GM11168 (cell line): ENCODE measurements at regions not wholly inside any gene's neighbourhood (a gene's known extent, or its start where the extent isn't known, plus 50 kb on each side); places are given as distances from the start of the nearest gene placed in this dataset.

Source experiments
- in situ Hi-C: fragments of 300-500 bp; cut with MboI; formaldehyde crosslinking; loops from one replicate; pipeline ENCODE4 v1.12.0; 2022; ENCODE audit warnings: low sequenced_read_pairs; ENCODE audit not compliant: unreplicated experiment

- in situ Hi-C loops: no loop called here
Observed at GRCh38 chr13:64924401-64924800, 2305.7 kb downstream of the PCDH9 start.

DNA sequence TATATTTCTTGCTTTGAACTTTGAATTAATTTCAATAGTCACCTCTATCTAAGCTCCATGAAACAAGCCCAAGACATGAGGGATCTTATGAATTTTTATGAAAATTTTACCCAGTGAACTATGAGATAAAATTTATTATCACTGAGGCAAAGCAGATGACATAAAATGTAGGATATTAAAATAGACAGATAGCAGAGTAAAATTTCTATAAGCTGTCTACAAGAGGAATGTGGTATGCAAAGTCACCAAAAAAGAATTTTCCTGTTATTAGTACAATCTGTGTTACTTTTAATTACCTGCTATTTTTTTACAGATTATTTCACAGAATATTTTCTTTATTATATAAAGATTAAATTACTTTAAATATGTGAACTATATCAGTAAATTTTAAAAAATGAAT lies 2312.6 kb downstream of the PCDH9 start:
- in situ Hi-C loops: no loop called here

DNA sequence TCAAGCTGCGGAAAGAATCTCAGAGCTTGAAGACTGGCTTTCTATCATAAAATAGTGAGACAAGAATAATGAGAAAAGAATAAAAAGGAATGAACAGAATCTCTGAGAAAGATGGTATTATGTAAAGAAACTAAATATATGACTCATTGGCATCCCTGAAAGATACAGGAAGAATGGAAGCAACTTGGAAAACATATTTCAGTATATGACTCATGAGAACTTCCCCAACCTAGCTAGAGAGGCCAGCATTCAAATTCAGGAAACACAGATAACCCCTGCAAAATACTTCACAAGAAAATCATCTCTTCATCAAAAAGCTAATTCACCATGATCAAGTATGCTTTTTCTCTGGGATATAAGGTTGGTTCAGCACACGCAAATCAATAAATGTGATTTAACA lies 2318.0 kb downstream of the PCDH9 start:
- in situ Hi-C loops: no loop called here

DNA sequence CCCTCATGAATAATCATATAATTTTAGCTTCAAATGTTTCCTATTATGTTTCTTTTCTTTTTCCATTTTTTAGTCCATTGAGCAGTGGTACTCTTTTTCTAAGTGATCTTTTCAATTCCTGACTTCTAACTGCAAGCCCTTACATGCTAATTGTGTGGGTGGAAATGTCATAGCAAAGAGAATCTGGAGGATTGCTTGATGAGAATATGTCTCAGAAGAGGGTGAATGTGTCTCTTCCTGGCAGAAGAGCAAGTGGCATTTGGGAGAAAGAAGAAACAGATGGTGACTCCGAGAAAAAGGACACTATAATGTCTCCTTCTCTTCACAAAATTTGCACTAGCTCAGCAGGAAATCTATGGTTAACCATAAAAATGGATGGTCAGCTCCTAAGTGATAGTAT lies 2320.0 kb downstream of the PCDH9 start:
- in situ Hi-C loops: no loop called here

DNA sequence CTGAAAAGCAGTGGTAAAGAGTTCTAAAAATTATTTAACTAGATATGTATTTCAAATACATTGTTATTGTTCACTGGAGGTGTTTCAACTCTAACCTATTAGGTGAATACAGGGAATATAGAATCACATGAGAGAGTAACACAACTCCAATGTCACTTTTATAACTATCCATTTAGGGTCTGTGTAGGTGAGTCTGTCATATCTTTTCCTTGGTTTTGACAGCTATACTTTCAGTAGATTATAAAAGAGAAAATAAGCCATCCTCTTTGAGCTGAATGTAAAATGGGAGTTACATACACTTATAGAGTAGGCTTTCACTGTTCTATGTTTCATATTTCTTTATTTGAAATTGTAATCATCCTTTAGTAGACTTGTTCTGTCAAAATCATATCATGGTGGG lies 2321.0 kb downstream of the PCDH9 start:
- in situ Hi-C loops: no loop called here

GRCh38 chr13:64900039-64900438 lies 2330.1 kb downstream of the PCDH9 start:
- in situ Hi-C loops: no loop called here

- in situ Hi-C loops: no loop called here
Observed at GRCh38 chr13:64884976-64885375, 2345.2 kb downstream of the PCDH9 start.

GRCh38 chr13:64877176-64877575 lies 2353.0 kb downstream of the PCDH9 start:
- in situ Hi-C loops: no loop called here

GRCh38 chr13:64871742-64872141 lies 2358.4 kb downstream of the PCDH9 start:
- in situ Hi-C loops: no loop called here

DNA sequence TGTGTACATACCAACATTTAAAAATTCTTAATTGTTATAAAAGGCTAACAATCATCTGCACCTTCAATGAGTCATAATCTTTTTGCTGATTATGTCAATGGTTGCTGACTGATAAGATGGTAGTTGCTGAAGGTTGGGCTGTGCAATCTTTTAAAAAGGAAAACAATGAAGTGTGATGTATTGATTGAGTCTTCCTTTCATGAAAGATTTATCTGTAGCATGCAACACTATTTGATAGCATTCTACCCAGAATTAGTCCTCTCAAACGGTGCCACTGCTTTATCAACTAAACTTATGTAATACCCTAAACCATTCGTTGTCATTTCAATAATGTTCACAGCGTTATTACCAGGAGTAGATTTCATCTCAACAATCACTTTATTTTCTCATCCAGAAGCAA lies 2360.6 kb downstream of the PCDH9 start:
- in situ Hi-C loops: no loop called here

- in situ Hi-C loops: no loop called here
Observed at GRCh38 chr13:64867856-64868255, 2362.3 kb downstream of the PCDH9 start.

- in situ Hi-C loops: no loop called here
Observed at GRCh38 chr13:64866331-64866730, 2363.8 kb downstream of the PCDH9 start.

DNA sequence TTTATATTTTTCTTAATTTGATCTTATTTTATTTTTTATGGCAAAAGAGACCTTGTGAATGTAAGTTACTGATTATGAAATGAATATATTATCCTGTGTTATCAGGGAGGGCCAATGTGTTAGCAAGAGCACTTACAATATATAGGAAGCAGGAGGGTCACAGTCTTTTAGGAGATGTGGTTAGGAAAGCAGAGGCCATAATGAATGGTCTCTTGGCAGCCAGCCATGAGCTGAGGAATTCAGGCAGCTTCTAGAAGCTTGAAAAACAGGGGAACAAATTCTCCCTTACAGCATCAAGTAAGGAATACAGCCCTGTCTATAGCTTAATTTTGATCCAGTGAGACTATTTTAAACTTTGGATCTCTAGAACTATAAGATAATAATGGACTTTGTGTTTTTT lies 2374.6 kb downstream of the PCDH9 start:
- in situ Hi-C loops: no loop called here

- in situ Hi-C loops: no loop called here
Observed at GRCh38 chr13:64850017-64850416, 2380.1 kb downstream of the PCDH9 start.

DNA sequence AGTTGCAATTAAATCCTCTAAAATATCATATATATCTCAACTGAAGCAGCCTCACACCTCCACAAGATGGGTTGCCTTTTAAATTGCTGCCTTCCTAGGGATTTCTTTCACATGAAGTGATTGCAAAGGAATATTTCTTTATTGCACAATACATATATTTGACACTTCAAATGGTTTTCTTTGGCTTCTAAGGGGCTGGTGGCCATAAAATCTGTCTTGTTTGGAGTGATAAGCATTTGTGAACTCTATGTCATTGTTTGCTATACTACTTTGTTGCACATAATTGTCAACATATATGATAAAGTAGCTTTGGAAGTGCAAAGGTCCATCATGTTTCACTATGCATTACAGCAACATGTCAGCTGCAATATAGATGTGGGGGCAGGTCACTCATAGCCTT lies 2380.9 kb downstream of the PCDH9 start:
- in situ Hi-C loops: no loop called here

- in situ Hi-C loops: no loop called here
Observed at GRCh38 chr13:64847767-64848166, 2382.4 kb downstream of the PCDH9 start.

- in situ Hi-C loops: no loop called here
Observed at GRCh38 chr13:64845110-64845509, 2385.0 kb downstream of the PCDH9 start.

DNA sequence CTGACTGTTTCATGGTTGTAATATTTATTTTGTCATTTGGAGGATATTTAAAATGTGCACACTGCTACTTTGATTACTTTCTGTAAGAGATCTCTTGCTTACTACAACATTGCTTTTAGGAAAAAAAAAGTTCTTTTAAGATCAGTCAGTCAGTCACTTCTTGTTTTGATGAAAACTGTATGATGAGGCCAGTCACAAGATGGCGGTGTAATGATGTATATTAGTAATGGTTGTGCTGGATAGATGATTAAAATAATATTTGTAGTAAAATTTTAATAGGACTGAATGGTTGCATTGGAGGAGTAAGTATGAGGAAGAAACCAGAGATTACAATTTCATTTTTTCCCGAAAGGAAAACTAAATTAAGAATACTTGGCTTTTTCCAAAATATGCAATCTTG lies 2411.1 kb downstream of the PCDH9 start:
- in situ Hi-C loops: no loop called here

DNA sequence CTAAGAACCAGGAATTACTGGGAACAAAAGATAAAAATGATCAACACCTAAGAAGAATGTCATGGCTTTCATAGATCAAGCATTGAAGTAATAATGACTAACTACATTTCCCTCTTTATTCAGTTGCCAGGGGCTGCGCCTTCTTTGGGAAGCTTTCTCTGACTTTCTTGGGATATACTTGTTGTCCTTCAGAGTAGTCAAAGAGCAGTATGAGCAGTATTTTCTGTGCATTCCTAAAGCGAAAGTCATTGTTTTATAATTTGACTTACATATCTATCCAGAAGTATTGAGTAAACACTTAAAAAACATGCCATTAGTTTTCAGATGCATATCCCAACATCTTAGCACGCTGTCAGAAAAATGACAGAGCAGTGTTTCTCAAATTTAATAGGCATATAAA lies 2412.4 kb downstream of the PCDH9 start:
- in situ Hi-C loops: no loop called here

DNA sequence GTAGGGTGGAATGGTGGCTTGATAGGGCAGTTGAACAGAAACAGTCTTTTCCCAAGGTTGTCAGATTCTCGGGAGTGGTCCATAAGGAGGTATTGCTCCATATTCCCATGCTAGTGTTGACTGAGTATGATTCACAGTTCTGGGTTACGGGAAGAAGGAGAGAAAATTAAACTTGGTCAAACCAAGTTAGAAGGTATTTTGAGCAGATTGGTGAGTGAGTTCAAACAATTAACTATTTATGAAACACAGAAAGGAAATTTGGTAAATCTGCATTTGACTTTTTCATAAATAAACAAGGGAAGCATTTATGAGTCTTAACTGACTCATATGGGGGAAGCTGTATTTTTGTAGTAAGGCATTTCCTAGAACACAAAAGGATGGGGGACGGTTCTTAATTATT lies 2419.4 kb downstream of the PCDH9 start:
- in situ Hi-C loops: no loop called here

GRCh38 chr13:64808704-64809103 lies 2421.4 kb downstream of the PCDH9 start:
- in situ Hi-C loops: no loop called here

- in situ Hi-C loops: no loop called here
Observed at GRCh38 chr13:64801768-64802167, 2428.4 kb downstream of the PCDH9 start.

- in situ Hi-C loops: no loop called here
Observed at GRCh38 chr13:64798422-64798821, 2431.7 kb downstream of the PCDH9 start.
